Panc1 (cell line): ENCODE measurements at regions not wholly inside any gene's neighbourhood (a gene's known extent, or its start where the extent isn't known, plus 50 kb on each side); places are given as distances from the start of the nearest gene placed in this dataset.

Source experiments
- POLR2AphosphoS5 ChIP-seq: IDR thresholded peaks from 2 replicates; pipeline ENCODE4 v1.6.1; 2012; ENCODE audit warnings: mild to moderate bottlenecking, low read depth, low read length, moderate library complexity
- REST ChIP-seq, 2 experiments: IDR thresholded peaks; 2 replicates each; pipeline ENCODE4 v1.6.1; 2011 to 2012; ENCODE audit warnings: low read depth in 2 of 2, control low read depth in 1 of 2, low read length in 1 of 2, mild to moderate bottlenecking in 1 of 2, moderate library complexity in 1 of 2; ENCODE audit not compliant: insufficient read depth in 1 of 2
- SIN3A ChIP-seq: IDR thresholded peaks from 2 replicates; pipeline ENCODE4 v1.6.1; 2012; ENCODE audit warnings: low read depth, mild to moderate bottlenecking, low read length, moderate library complexity, borderline replicate concordance; ENCODE audit not compliant: insufficient read depth
- TCF7L2 ChIP-seq: IDR thresholded peaks from 2 replicates; pipeline ENCODE4 v1.6.1; 2011; ENCODE audit warnings: mild to moderate bottlenecking, low read depth, low read length, inconsistent platforms
- TF ChIP-seq, protein P1 (sequence below): fragments of 450-650 bp; IDR thresholded peaks from 2 replicates; pipeline ENCODE4 v1.5.1; 2017; ENCODE audit warnings: mild to moderate bottlenecking

DNA sequence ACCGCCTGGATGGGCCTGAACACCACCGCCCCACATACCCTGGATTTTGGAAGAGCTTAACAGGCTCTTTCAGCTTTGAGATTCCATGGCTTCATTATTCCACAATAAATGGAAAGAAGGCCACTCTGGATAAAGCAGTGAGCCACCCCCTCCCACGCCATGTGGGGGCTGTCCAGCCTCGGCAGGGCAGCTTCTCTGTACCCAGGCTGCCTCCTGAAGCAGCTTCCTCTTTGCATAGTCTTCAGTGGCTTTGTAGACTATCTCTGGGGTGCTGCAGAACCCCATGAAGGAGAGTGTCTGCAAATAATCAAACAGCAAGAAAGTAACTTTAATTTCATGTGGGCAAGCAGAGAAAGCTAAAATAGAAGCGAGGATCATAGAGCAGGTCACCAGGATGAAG lies 96.6 kb upstream of the NXT1 start:
- TF ChIP-seq, protein P1, sequence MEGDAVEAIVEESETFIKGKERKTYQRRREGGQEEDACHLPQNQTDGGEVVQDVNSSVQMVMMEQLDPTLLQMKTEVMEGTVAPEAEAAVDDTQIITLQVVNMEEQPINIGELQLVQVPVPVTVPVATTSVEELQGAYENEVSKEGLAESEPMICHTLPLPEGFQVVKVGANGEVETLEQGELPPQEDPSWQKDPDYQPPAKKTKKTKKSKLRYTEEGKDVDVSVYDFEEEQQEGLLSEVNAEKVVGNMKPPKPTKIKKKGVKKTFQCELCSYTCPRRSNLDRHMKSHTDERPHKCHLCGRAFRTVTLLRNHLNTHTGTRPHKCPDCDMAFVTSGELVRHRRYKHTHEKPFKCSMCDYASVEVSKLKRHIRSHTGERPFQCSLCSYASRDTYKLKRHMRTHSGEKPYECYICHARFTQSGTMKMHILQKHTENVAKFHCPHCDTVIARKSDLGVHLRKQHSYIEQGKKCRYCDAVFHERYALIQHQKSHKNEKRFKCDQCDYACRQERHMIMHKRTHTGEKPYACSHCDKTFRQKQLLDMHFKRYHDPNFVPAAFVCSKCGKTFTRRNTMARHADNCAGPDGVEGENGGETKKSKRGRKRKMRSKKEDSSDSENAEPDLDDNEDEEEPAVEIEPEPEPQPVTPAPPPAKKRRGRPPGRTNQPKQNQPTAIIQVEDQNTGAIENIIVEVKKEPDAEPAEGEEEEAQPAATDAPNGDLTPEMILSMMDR = no peak
- no peak for TF ChIP-seq REST (IDR thresholded peaks at IDR 0.05; ENCODE audit: insufficient read depth in 1 of 2, low read depth in 2 of 2, low read length in 1 of 2)
- no peak for TF ChIP-seq SIN3A
- no peak for TF ChIP-seq POLR2AphosphoS5
- TF ChIP-seq TCF7L2 = no peak
